CD4-positive, alpha-beta T cell (primary cell): ENCODE measurements at regions not wholly inside any gene's neighbourhood (a gene's known extent, or its start where the extent isn't known, plus 50 kb on each side); places are given as distances from the start of the nearest gene placed in this dataset.

Experiments
- ATAC-seq: fragments of 200-7000 bp; cut with Tn5 transposase; one replicate; pipeline ENCODE4 v1.10.0; 2022; ENCODE audit warnings: mild to moderate bottlenecking; ENCODE audit not compliant: poor library complexity
- CTCF ChIA-PET: fragments of 350-600 bp; sonication (Branson Sonifier 250); formaldehyde crosslinking; loops from one replicate; lab custom pipeline; 2021; ENCODE audit warnings: antibody characterized with exemption, inconsistent platforms; lab: Charles Lee
- POLR2A ChIA-PET: fragments of 350-600 bp; sonication (Branson Sonifier 250); formaldehyde crosslinking; loops from one replicate; lab custom pipeline; 2021; ENCODE audit warnings: antibody characterized with exemption, inconsistent platforms; lab: Charles Lee
- DNase-seq, 14 experiments: peaks; one replicate each; pipeline ENCODE4 v3.0.0-alpha.2; 2013 to 2020; ENCODE audit warnings: mixed read lengths in 2 of 14
- H3K27ac ChIP-seq, 2 donors: one replicate each; pipeline versions ENCODE4 v1.5.1 to v1.7.0; 2013; ENCODE audit warnings: low read length in 2 of 2, low read depth in 1 of 2, mild to moderate bottlenecking in 1 of 2
- H3K27me3 ChIP-seq, 2 experiments: 1 replicate in 1 of 2; 2 replicates in 1 of 2; pipeline versions ENCODE4 v1.6.1 to v1.7.0; 2013; ENCODE audit warnings: low read length in 2 of 2, control low read depth in 1 of 2, mild to moderate bottlenecking in 1 of 2, moderate library complexity in 1 of 2; ENCODE audit not compliant: insufficient read depth in 2 of 2, control insufficient read depth in 1 of 2
- H3K36me3 ChIP-seq: one replicate; pipeline ENCODE4 v1.6.1; 2013; ENCODE audit warnings: low read length, control low read depth; ENCODE audit not compliant: insufficient read depth
- H3K4me1 ChIP-seq: one replicate; pipeline ENCODE4 v1.6.1; 2013; ENCODE audit warnings: low read length, control low read depth; ENCODE audit not compliant: insufficient read depth
- H3K4me3 ChIP-seq: one replicate; pipeline ENCODE4 v1.5.1; 2013; ENCODE audit warnings: mild to moderate bottlenecking, low read length, moderate library complexity
- H3K9me3 ChIP-seq, 2 experiments: 1 replicate in 1 of 2; 2 replicates in 1 of 2; pipeline versions ENCODE4 v1.6.1 to v1.7.0; 2013; ENCODE audit warnings: low read length in 2 of 2, mild to moderate bottlenecking in 2 of 2, control low read depth in 1 of 2, moderate library complexity in 1 of 2; ENCODE audit not compliant: control insufficient read depth in 1 of 2, insufficient read depth in 1 of 2
- H3K27ac Mint-ChIP-seq: one replicate; pipeline ENCODE4 v1.8.0; 2020; ENCODE audit warnings: mixed read lengths
- H3K27me3 Mint-ChIP-seq: one replicate; pipeline ENCODE4 v1.8.0; 2021; ENCODE audit warnings: mixed read lengths
- H3K36me3 Mint-ChIP-seq: one replicate; pipeline ENCODE4 v1.8.0; 2021; ENCODE audit warnings: low read depth, mixed read lengths
- H3K4me1 Mint-ChIP-seq: one replicate; pipeline ENCODE4 v1.8.0; 2021; ENCODE audit warnings: low read depth, mixed read lengths
- H3K4me3 Mint-ChIP-seq: one replicate; pipeline ENCODE4 v1.8.0; 2020; ENCODE audit warnings: mild to moderate bottlenecking, mixed read lengths
- H3K9me3 Mint-ChIP-seq: one replicate; pipeline ENCODE4 v1.8.0; 2020; ENCODE audit warnings: mixed read lengths
- intact Hi-C, 2 experiments: fragments of 100-400 bp; cut with DNase I in 1 of 2; cut with micrococcal nuclease in 1 of 2; formaldehyde crosslinking; loops; one replicate each; pipeline versions ENCODE4 v1.15.1 to v1.9.0; 2023 to 2025; cut with DNase I, micrococcal nuclease
- TF ChIP-seq, protein P1 (sequence below): fragments of 200-600 bp; IDR thresholded peaks from one replicate; pipeline ENCODE4 v1.8.0; 2022; ENCODE audit warnings: antibody characterized with exemption, mild to moderate bottlenecking

DNA sequence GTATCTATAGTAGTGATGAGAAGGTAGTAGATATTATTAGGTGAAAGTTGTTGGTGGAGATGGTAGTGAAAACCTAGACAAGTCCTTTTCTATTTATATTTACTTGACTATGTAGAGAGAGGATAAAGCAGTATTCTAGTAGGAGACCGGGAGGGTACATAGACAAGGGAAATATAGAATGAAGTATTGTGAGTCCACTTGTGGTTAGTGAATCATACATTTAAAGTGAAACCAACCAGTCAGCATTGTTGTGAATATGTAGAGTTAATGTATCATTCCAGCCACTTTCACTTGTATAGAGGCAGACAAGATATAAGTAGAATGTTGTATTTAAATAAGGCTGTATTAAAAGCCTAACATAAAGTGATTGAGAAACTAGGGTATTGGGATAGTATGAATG, 1711.3 kb upstream of the ACO1 start:
- Histone ChIP-seq H3K27me3 (no peaks in the 10 kb centered on the region), H3K4me1 (no peaks in the 10 kb centered on the region), H3K9me3 (peaks cover 0 to 13% of the 10 kb centered on the region in 2 experiments), H3K4me3 (no peak overlapping the region), H3K27ac (no peak overlapping the region), H3K36me3 (no peaks in the 10 kb centered on the region)
- Mint-ChIP-seq H3K4me1 (no peaks in the 10 kb centered on the region), H3K27me3 (no peaks in the 10 kb centered on the region), H3K36me3 (no peaks in the 10 kb centered on the region), H3K9me3 (no peaks in the 10 kb centered on the region), H3K4me3 (no peak overlapping the region), H3K27ac (no peak overlapping the region)
- no peak for ATAC-seq
- intact Hi-C loops, result no loop called here
- CTCF ChIA-PET, result no interaction called here
- TF ChIP-seq, protein P1, sequence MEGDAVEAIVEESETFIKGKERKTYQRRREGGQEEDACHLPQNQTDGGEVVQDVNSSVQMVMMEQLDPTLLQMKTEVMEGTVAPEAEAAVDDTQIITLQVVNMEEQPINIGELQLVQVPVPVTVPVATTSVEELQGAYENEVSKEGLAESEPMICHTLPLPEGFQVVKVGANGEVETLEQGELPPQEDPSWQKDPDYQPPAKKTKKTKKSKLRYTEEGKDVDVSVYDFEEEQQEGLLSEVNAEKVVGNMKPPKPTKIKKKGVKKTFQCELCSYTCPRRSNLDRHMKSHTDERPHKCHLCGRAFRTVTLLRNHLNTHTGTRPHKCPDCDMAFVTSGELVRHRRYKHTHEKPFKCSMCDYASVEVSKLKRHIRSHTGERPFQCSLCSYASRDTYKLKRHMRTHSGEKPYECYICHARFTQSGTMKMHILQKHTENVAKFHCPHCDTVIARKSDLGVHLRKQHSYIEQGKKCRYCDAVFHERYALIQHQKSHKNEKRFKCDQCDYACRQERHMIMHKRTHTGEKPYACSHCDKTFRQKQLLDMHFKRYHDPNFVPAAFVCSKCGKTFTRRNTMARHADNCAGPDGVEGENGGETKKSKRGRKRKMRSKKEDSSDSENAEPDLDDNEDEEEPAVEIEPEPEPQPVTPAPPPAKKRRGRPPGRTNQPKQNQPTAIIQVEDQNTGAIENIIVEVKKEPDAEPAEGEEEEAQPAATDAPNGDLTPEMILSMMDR, result no peak
- POLR2A ChIA-PET, result no interaction called here
- DNase-seq, result no peak

DNA sequence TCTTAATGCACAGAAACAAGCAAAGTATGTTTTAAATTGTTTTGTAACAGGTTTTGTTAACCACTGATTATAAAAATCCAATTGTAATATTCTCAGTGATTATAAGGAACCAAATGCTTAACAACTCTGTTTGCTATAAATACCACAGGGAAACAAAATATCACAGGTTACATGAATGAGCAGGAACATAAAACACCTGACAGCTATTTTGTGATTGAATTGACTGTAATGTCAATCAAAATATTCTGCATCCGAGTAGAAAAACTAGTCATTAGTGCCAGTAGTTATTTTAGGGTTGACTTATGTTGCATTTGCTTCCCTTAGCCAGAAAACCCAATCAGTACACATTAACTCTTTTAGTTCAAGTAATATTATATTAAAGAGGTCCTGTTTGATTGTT, 1707.8 kb upstream of the ACO1 start:
- POLR2A ChIA-PET, result no interaction called here
- ATAC-seq, result no peak
- H3K4me1 ChIP-seq, result no peaks in the 10 kb centered on the region
- H3K4me3 Mint-ChIP-seq, result no peak overlapping the region
- H3K36me3 Mint-ChIP-seq, result no peaks in the 10 kb centered on the region
- CTCF ChIA-PET, result no interaction called here
- DNase-seq, result no peak
- no peaks in the 10 kb centered on the region for H3K27me3 Mint-ChIP-seq
- intact Hi-C loops, result no loop called here
- H3K4me1 Mint-ChIP-seq, result no peaks in the 10 kb centered on the region
- no peak overlapping the region for H3K27ac Mint-ChIP-seq
- H3K27ac ChIP-seq, result no peak overlapping the region
- no peaks in the 10 kb centered on the region for H3K9me3 Mint-ChIP-seq
- H3K36me3 ChIP-seq, result no peaks in the 10 kb centered on the region
- TF ChIP-seq, protein P1, result no peak
- no peaks in the 10 kb centered on the region for H3K27me3 ChIP-seq
- peaks cover 0 to 2% of the 10 kb centered on the region in 2 experiments for H3K9me3 ChIP-seq
- no peak overlapping the region for H3K4me3 ChIP-seq

DNA sequence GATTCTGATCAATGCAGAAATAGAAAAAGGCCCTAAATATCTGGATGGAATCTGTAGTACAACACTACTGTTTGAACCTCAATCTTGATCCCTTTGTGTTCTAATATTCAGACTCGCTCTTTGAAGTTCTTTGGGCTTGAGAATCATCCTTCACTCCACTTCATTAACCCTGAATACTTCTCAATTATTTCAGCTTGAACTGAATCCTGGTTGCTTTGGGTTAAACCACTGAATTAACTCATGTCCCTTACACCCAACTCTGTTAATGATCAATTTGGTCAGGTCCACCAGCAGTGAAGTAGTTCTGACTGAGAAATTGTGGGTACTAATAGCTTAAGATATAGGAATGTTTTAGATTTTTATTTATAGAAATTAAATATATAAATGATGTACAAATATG, 1707.2 kb upstream of the ACO1 start:
- H3K36me3 ChIP-seq, result no peaks in the 10 kb centered on the region

More for the DNA sequence above, 1707.2 kb upstream of the ACO1 start:
- Histone ChIP-seq H3K4me1 (no peaks in the 10 kb centered on the region), H3K27me3 (no peaks in the 10 kb centered on the region), H3K9me3 (no peaks in the 10 kb centered on the region), H3K27ac (no peak overlapping the region), H3K4me3 (no peak overlapping the region)
- POLR2A ChIA-PET, result no interaction called here
- H3K4me1 Mint-ChIP-seq, result no peaks in the 10 kb centered on the region
- H3K27ac Mint-ChIP-seq, result no peak overlapping the region
- no peaks in the 10 kb centered on the region for H3K27me3 Mint-ChIP-seq
- H3K4me3 Mint-ChIP-seq, result no peak overlapping the region
- CTCF ChIA-PET, result no interaction called here
- no peaks in the 10 kb centered on the region for H3K36me3 Mint-ChIP-seq
- TF ChIP-seq, protein P1, result no peak
- no peak for ATAC-seq
- intact Hi-C loops, result no loop called here
- no peak for DNase-seq
- no peaks in the 10 kb centered on the region for H3K9me3 Mint-ChIP-seq
